ENCODE measurements at regions not wholly inside any gene's neighbourhood (a gene's known extent, or its start where the extent isn't known, plus 50 kb on each side); places are given as distances from the start of the nearest gene placed in this dataset.

DNA sequence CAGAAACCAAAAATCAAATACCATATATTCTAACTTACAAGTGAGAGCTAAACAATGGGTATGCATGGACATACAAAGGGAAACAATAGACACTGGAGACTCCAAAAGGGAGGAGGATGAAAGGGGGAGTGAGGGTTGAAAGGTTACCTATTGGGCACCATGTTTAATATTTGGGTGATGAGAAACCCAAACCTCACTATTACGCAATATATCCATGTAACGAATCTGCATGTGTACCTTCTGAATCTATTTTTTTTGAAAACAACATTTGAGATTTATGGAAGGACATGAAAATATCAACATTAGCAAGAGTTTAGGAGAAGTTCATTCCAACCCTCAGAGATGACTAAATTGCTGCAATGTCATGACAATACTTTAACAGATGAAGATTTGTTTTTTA lies 586.1 kb downstream of the GBA3 start:
- no peak overlapping the region for H2AK5ac ChIP-seq (ENCODE audit: low read depth, low read length)
- H3K14ac ChIP-seq (replicated peaks; ENCODE audit: low read depth, low read length): no peak overlapping the region
- H3K4me2 ChIP-seq (ENCODE audit: low read depth, low read length): no peak overlapping the region
- H3K4me3 ChIP-seq (ENCODE audit: insufficient read depth, low read depth, low read length): no peak overlapping the region
- no peaks in the 10 kb centered on the region for H3K9me1 ChIP-seq (ENCODE audit: insufficient read depth, low read length)
- no peak overlapping the region for H4K8ac ChIP-seq (ENCODE audit: low read depth in 2 of 2, low read length in 2 of 2)
- ChIA-PET POLR2A (ENCODE audit: unreplicated experiment) (no interaction called here), CTCF (no interaction called here)
- no peak overlapping the region for H3K56ac ChIP-seq (ENCODE audit: extremely low read depth, insufficient read depth, low read length)
- H2BK20ac ChIP-seq (ENCODE audit: low read depth, low read length): no peak overlapping the region
- no peaks in the 10 kb centered on the region for H4K20me1 ChIP-seq (ENCODE audit: insufficient read depth, low read length)
- TF ChIP-seq CEBPB (IDR thresholded peaks at IDR 0.05; ENCODE audit: low read depth, low read length) (peak; percentile 92), RAD21 (IDR thresholded peaks at IDR 0.05; ENCODE audit: low read length) (no peak), MXI1 (IDR thresholded peaks at IDR 0.05; ENCODE audit: borderline replicate concordance, low read depth, low read length) (no peak), MAZ (IDR thresholded peaks at IDR 0.05; ENCODE audit: borderline replicate concordance, low read depth, low read length) (no peak)
- no peaks in the 10 kb centered on the region for H3K36me3 ChIP-seq (ENCODE audit: control insufficient read depth, insufficient read depth, low read length)
- H3K27me3 ChIP-seq (ENCODE audit: control insufficient read depth, insufficient read depth, low read length): no peaks in the 10 kb centered on the region
- H2AFZ ChIP-seq (replicated peaks; ENCODE audit: low read length, poor library complexity): no peak overlapping the region
- H3K4me1 ChIP-seq (ENCODE audit: control insufficient read depth, insufficient read depth, low read length): no peaks in the 10 kb centered on the region
- dilution Hi-C loops (cut with HindIII; ENCODE audit: low sequenced_read_pairs, unreplicated experiment): no loop called here
- H2BK5ac ChIP-seq (ENCODE audit: low read depth, low read length, poor library complexity, severe bottlenecking): no peak overlapping the region
- no peak overlapping the region for H4K5ac ChIP-seq (ENCODE audit: low read depth, low read length)
- BruUV-seq (replicated peaks): no TSS peak
- WGBS, 2 experiments (ENCODE audit: extremely low coverage in 2 of 2, insufficient read length in 1 of 2): no CpG with 5 or more reads among the region's 2 CpGs
- no peak overlapping the region for H2BK120ac ChIP-seq (ENCODE audit: low read depth, low read length)
- DNase-seq (no peak), ATAC-seq (ENCODE audit: low read depth) (no peak)
- no peak overlapping the region for H3K27ac ChIP-seq (ENCODE audit: insufficient read depth, low read length)
- no peak overlapping the region for H2AK9ac ChIP-seq (replicated peaks; ENCODE audit: low read depth, low read length, poor library complexity)
- H3K18ac ChIP-seq (ENCODE audit: low read depth, low read length): no peak overlapping the region
- H3K23ac ChIP-seq (ENCODE audit: low read depth, low read length): no peak overlapping the region
- intact Hi-C loops (cut with micrococcal nuclease): no loop called here
- no peak overlapping the region for H3K4ac ChIP-seq (ENCODE audit: low read depth, low read length)
- in situ Hi-C loops (cut with MboI; ENCODE audit: low sequenced_read_pairs): no loop called here
- H3K9ac ChIP-seq (ENCODE audit: low read depth, low read length): no peak overlapping the region
- H3K9me3 ChIP-seq (ENCODE audit: control insufficient read depth, insufficient read depth, low read length): no peaks in the 10 kb centered on the region; the same call in 1 of the 2 replicates
- no peak overlapping the region for H2BK15ac ChIP-seq (ENCODE audit: low read depth, low read length)
- H4K91ac ChIP-seq (ENCODE audit: insufficient read depth, low read depth, low read length): no peak overlapping the region
- H3K79me1 ChIP-seq (ENCODE audit: low read depth in 1 of 2, low read length in 2 of 2): no peaks in the 10 kb centered on the region
